GM19351 (cell line): ENCODE measurements at regions not wholly inside any gene's neighbourhood (a gene's known extent, or its start where the extent isn't known, plus 50 kb on each side); places are given as distances from the start of the nearest gene placed in this dataset.
"Not testable (repeated sequence)": the region's sequence is repeated elsewhere in the genome, so short reads cannot be mapped to it uniquely, and the experiment has no call there.

Source experiments
- ATAC-seq: cut with Tn5 transposase; IDR thresholded peaks from one replicate; pipeline ENCODE4 v1.9.1; 2021; ENCODE audit warnings: mild to moderate bottlenecking, moderate library complexity; ENCODE audit not compliant: unreplicated experiment

DNA sequence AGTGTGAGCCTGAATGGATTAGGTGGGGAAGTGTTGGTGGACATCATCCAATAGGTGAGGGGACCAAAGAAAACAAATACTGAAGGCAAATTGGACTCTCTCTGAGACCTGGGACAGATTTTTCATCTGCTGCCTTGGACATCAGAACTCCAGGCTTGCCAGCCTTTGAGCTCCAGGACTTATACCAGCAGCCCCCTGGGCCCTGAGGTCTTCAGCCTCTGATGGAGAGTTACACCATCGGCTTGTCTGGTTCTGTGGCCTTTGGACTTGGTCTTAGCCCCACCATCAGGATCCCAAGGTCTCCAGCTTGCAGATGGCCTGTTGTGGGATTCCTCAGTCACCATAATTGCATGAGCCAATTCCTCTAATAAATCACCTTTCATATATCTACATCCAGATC lies 80.8 kb upstream of the SLC8A3 start:
- ATAC-seq: no peak

DNA sequence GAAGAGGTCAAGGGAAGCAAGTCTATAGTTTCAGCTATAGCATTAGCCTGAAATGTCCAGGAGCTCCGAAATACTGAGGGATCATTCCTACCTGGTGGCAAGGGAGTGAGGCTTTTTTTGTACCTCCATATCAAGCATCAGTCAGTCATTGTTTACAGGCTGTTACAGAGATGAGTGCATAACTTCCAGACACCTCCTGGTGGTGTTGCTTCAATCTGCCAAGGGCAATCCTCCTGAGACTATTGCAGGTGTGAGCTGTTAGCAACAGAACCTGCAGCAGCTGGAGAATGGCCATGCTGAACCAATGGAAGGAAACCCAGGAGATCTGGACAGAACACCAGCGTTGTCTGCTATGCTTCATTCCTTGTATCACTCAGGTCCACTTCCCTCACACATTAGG lies 80.0 kb upstream of the SLC8A3 start:
- ATAC-seq: no peak

DNA sequence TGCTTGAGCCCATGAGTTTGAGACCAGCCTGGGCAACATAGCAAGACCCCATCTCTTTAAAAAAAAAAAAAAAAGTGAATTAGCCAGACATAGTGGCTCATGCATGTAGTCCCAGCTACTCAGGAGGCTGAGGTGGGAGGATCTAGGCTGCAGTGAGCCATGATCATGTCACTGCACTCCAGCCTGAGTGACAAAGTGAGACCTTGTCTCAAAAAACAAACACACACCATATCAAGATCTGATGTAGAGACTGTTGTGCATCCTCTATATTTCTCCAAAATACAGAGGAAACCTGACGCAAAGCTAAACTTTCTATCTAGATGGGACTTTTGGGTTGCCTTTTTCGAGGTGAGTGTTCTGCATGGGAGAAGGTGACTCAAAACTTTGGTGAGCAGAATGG lies 77.4 kb upstream of the SLC8A3 start:
- ATAC-seq: no peak

DNA sequence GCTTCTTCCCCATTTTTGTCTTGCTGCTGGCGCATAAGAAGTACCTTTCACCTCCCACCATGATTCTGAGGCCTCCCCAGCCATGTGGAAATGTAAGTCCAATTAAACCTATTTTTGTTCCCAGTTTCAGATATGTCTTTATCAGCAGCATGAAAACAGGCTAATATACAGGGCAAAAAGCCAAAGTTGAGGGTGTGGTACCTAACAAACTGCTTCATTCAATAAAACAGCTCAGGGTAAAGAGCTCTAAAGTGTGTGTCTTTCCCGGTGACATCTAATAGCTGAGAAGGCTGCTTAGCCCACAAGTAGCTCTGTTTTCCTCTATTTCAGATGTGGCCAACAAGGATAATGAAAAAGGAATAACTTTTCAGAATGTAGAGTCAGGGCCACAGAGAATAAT lies 76.7 kb upstream of the SLC8A3 start:
- no peak for ATAC-seq

DNA sequence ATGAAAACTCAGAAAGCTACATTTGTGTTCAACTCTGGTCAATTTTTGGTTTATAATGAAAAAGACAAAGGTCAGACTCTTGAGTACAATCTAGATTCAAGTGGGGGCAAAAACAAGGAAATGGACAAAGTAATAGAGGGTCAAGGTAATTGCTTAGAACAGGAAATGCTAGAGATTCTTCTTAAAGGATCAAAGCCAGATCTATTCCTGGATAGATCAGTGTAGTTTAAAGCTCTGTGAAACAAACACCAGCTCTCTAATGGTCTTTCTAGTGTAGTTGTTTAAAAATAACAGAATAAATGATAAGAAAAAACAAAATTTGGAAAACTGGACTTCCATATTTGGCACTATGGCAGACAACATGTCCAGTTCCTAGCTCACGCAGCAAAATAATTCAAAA lies 70.7 kb upstream of the SLC8A3 start:
- no peak for ATAC-seq

DNA sequence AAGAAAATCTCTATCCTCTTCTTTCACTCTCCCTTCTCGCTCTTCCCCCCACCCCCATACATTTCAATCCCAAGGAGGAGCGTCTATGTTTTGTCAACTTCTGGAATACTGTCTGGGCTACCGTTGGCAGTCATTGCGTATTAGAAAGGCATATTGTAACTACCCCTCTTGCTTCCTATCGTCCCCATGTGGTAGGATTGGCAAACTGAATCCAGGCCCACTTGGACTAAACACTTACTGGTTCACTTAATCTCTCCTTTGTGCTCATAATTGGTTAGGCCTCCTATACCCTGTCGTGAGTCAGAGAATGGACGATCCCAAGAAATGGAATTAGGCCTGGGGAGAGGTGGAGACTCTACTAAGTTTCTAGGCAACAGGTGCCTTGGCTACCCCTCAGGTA lies 68.8 kb upstream of the SLC8A3 start:
- no peak for ATAC-seq

DNA sequence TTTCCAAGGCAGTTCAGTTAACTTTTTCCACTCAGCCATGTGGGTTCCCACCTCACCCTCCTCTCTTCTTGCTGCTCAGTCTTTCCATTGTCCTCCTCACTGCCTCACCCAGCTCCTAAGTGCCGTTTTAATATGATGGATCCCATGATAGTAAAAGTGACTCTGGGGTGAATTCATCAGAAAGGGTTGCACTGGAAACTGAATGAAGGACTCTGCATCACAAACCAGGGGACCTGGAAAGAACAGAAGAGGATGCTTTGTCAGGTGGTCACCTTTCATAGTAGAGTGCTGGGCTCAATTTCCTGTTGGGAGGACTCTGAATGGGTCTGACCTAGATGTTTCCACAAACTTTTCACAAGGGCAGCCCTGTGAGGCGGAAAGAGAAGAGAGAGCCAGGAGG lies 67.8 kb upstream of the SLC8A3 start:
- ATAC-seq: no peak

DNA sequence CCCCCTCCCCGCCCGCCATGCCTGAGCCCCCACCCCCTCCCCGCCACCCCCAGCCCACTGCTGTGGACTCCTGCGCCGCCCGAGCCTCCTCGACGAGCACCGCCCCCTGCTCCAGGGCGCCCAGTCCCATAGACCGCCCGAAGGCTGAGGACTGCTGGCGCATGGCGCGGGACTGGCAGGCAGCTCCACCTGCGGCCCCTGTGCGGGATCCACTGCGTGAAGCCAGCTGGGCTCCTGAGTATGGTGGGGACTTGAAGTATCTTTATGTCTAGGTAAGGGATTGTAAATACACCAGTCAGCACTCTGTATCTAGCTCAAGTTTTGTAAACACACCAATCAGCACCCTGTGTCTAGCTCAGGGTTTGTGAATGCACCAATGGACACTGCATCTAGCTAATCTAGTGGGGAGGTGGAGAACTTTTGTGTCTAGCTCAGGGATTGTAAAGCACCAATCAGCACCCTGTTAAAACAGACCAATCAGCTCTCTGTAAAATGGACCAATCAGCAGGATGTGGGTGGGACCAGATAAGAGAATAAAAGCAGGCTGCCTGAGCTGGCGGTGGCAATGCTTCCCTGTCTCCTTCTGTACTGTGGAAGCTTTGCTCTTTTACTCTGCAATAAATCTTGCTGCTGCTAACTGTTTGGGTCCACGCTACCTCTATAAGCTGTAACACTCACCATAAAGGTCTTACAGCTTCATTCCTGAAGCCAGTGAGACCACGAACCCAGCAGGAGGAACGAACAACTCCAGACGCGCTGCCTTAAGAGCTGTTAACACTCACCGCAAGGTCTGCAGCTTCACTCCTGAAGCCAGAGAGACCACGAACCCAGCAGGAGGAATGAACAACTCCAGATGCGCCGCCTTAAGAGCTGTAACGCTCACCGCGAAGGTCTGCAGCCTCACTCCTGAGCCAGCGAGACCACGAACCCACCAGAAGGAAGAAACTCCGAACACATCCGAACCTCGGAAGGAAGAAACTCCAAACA lies 66.6 kb upstream of the SLC8A3 start:
- ATAC-seq: not testable (repeated sequence)

DNA sequence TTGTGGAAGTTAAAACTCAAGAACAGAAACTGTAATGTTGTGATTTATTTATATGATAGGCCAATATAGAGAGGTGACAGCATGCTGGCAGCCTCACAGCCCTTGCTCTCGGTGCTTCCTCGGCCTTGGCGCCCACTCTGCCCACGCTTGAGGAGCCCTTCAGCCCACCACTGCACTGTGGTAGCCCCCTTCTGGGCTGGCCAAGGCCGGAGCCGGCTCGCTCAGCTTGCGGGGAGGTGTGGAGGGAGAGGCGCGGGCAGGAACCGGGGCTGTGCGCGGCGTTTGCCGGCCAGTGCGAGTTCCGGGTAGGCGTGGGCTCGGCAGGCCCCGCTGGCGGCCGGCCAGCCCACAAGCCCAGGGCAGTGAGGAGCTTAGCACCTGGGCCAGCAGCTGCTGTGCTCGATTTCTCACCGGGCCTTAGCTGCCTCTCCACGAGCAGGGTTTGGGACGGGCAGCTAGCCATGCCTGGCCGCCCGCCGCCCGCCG lies 65.8 kb upstream of the SLC8A3 start:
- ATAC-seq: peak; percentile 69

DNA sequence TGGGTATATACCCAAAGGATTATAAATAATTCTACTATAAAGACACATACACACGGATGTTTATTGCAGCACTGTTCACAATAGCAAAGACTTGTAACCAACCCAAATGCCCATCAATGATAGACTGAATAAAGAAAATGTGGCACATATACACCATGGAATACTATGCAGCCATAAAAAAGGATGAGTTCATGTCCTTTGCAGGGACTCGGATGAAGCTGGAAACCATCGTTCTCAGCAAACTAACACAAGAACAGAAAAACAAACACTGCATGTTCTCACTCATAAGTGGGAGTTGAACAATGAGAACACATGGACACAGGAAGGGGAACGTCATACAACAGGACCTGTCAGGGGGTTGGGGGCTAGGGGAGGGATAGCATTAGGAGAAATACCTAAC lies 64.8 kb upstream of the SLC8A3 start:
- ATAC-seq: not testable (repeated sequence)

DNA sequence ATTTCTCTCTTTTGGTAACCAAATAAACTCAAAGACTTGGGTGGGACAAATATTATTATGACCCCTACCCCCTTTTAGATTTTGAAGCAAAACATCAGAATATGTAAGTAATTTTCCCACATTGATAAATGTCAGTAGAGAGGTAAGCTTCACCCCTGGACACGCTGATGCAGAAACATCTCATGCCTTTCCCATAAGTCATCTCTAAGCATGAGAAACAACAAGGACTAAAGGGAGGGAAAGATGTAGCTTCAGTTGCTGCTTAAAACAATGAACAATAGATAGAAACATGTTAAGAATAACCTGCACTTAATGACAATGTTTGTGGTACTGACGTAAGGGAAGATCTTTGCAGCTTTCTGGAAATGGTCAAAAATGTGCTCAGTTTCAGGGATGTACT lies 56.3 kb upstream of the SLC8A3 start:
- no peak for ATAC-seq

DNA sequence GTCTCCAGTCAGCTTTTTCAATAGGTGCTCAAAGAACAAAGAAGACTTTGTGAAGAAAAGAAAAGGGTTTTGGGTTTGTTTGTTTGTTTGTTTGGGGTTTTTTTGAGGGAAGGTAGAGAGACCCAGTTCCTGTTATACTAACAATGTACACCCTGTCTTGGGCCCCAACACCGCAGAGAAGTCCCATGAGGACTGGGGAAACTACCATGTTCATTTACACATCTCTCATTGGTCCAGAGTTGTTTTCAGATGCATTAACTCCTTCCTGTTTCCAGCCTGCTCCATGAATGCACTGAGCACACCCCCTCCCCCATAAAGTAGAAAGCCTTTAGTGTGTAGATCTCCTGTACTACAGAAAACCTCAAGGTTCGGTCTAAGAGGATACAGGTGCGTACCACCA lies 51.1 kb upstream of the SLC8A3 start:
- peak; percentile 85 for ATAC-seq

DNA sequence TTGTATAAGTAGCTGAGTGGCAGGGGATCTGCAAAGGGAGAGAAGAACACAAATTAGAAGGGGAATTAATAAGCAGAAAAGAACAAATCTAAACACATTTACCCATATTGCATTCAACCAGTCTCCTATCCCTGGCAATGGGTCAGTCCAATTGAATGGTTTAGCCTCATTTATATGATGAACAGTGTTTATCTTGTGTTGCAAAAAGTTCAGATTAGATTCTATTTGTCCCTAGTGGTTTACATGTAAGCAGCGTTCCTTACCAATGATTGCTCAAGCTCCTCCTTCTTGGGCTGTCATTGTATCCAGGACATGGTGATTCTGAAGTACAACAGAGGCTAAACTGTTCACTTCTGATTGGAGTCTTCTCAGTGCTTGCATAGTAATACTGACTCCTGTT lies 49.9 kb upstream of the SLC8A3 start:
- not testable (repeated sequence) for ATAC-seq
